Cerebellar cortex (tissue), 1 donor: ENCODE measurements at regions not wholly inside any gene's neighbourhood (a gene's known extent, or its start where the extent isn't known, plus 50 kb on each side); places are given as distances from the start of the nearest gene placed in this dataset.

Source experiments
- DNase-seq: peaks from one replicate; pipeline ENCODE4 v3.0.0-alpha.2; 2015; ENCODE audit warnings: low spot score

DNA sequence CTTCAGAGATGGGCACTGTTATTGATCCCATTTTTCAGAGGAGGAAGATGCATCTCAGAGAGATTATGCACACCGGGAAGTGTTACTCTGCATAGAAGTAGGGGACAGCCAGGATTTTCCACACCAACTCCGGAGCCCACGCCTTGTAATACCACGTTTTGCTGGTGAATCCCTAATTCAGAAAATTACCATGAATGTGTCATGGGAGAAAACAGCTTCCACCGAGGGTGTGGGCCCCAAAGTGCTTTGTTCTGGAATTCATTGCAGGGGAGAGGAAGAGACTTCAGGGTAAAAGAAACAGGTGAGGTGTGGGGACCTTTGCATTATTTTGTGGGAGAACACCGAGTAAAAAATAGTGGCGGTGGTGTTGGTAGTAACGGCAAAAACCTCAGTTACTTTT lies 1051.4 kb upstream of the RBFOX1 start:
- DNase-seq, result no peak

DNA sequence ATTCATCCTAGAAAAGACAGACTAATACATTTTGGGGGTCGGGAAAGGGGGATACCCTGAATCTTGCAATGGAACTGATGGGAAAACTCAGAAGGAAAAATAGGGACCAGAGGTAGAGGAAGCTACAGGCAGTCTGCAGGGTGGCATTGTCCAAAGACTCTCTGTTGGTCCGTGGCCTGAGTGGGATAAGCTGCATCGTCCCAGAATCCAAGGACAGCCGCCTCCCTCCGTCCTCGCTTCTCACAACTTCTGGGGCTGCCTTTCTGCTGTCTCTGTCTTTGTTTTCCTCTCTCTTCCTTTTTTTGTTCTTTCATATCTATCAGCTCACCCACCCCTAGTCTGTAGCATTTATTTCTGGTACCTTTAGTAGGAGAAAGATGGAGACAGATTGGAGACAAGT lies 1052.6 kb upstream of the RBFOX1 start:
- DNase-seq, result no peak

DNA sequence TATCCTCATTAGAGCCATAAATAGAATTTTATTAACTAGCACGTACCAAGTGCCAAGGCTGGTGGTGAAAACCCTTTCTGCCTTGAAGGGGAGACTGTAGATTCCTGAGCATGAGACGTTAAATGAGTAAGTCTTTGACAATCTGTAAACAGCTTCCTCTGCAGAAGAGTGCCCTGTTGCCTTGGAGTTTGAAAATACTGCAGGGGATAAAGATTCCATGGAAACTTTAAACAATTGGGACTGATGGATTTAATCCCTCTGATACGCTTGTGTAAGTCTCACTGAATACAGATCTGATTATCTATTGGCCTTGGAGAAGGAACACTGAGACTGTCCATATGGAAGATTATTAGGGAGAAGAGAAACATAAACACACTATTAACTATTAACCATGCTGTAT lies 1053.4 kb upstream of the RBFOX1 start:
- no peak for DNase-seq

DNA sequence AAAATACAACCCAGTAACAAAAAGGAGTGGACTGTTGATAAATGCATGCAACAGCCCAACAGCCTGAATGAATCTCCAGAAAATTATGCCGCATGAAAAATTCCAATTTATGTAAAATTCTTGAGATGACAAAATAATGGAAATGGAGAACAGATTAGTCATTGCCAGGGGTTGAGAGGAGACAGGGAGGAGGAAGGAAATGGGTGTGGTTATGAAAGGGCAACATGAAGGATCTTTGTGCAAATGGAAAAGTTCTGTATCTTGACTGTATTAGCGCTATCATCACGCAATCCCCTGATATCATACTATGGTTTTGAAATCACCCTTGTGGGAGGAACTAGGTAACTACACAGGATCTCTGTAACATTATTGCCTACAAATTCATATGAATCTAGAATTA lies 1058.3 kb upstream of the RBFOX1 start:
- no peak for DNase-seq

DNA sequence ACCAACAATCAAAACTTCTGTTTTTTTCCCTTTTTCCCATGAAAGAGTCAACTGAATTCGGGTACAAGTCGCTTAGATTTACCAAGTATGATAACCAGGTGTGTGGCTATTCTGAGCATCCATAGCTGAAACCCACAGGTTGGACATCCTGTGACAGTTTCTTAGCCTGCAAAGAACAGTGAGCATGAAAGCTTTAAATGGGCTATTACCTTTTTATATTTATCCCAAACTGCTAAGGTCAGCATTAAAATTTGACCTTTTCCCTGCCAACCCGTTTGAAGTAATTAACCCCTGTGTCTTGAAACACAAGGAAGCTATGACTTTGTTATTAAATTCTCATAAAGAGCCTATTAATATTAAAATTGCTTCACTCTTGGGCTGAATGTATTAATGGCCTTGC lies 1065.0 kb upstream of the RBFOX1 start:
- DNase-seq, result no peak

DNA sequence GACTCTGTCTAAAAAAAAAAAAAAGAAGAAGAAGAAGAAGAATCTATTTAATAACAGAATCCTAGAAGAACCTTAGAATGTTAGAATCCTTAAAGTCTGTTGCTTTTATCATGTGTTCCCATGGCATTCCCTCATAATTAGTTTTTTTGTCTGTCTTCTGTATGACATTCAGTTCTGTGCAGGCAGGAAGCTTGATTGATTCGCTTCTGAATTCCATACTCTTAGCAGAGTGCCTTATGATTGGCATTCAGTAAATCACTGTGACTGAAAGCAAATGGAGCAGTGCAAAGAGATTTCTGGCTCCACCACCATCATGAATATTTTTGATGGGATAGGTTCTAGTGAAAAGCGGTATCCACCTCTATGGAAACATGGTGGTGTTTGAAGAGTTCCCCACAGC lies 1065.9 kb upstream of the RBFOX1 start:
- DNase-seq, result no peak

DNA sequence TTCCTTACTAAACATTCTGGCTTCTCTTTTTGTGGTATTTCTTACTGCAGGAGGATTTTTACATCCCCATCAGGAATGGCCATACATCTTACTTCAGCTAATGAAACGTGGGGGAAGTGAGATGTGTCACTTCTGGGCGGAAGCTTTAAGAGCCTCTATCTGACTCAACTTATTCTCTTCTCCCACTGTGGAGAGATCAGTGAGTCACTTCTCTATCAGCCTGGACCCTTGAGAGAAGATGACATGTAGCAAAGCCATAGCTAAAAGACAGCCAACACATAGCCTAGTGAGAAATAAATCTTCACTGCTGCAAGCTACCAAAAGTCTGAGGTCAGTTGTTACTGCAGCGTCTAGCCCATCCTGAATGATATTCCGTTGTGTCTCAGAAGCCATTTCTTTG lies 1066.7 kb upstream of the RBFOX1 start:
- no peak for DNase-seq

DNA sequence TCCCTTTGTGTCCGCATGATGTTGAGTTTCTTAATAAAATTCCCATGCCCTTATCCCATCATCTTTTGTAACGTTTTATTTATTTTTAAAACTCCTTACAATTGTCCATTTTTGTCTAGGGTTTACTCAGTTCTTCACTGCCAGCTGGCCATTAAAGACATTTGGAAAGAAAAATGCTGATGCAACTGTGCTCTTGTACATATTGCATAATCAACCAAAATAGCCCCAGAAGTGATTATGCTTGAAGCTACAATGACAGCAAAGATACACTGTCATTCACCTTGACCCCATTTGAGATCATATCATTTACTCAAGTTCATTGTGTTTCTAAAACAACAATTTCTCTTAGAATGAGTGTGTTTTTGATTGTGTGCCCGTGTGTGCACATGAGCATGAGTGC lies 1074.6 kb upstream of the RBFOX1 start:
- DNase-seq, result peak; percentile 66

DNA sequence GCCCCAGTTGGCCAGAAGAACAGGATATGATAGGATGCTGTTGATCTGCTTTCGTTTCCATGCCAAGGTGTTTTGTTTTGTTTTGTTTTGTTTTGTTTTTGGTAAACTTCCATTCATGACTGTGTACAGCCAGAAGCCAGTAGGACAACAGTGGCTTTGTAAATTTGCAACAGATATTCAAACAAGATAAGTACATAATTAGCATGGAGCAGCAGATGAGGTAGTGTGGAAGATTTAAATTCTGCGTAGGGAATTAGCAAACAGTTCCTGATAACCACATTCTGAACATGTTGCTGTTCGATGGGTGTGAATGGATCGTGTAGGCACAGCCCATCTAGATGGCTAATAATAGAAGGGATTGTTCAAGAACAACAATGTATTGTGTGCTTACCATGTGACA lies 1080.1 kb upstream of the RBFOX1 start:
- no peak for DNase-seq

DNA sequence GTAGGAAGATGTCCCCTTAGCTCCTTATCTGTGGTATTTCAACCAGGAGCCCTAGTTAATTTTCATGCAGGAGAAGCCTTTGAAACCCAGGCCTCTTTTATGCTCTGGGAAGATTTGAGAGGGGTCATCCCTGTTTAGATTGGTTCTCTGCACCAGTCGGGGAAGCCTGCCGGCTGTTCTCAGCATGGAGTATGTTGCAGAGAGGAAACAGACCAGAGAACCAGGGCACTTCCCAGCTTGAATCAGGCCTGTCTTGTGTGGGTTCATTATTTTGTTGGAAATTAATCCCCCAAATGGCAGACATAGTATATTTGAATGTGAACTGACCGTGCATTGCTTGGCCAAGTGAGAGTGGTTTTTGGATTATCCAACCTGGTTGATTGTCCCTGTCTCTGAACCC lies 1082.1 kb upstream of the RBFOX1 start:
- peak; percentile 96 for DNase-seq

DNA sequence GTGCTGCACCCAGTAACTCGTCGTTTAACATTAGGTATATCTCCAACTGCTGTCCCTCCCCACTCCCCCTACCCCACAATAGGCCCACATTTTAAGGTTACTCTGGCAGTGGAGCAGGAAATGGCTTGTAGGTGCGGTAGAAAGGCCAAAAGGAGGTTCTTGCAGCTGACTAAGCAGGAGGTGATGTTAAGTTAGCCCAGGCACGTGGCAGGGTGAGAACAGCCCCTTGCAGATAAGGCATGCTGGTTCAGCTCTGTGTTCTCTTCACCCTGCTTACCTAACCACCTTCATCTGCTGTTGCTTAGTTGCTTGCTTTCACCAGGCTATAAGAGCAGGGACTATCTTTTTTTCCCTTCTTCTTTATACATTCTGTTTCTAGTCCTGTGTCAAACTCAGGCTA lies 1082.8 kb upstream of the RBFOX1 start:
- DNase-seq, result peak; percentile 24

DNA sequence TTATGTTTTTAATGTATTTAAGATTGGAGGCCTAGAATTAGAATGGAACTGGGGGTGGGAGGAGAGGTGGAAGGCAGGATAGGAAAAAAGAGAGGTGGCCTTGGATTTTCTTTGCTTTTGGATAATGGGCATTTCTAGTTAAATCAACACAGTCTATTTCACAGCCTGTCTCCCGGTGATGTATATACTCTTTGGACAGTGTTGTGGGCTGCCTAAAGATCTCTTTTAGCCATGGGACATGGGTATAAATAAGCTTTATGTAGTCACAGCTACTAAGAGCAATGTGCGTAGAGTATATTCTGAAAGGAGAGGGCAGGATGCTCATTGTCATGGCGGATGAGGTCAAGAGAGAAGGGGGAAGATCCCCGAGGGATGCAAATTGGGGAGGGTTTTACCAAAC lies 1084.4 kb upstream of the RBFOX1 start:
- DNase-seq, result no peak

DNA sequence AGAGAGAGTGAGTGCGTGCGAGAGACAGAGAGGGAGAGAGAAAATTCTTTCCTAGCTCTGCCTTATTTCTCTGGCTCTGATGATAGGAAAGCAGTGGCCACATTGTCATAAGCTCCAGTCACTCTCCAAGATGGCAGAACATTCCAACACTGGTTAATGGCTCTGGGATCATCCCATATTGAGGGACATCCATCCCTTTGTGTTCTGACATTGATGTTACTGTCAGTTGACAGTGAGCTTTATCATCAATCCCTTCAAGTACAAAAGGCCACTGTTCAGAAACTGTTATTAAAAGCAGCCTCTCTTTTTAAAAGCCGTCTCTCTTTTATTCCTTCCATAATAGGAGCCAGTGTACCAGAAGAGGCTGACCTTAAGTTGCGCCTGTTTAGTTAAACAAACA lies 1084.9 kb upstream of the RBFOX1 start:
- no peak for DNase-seq

DNA sequence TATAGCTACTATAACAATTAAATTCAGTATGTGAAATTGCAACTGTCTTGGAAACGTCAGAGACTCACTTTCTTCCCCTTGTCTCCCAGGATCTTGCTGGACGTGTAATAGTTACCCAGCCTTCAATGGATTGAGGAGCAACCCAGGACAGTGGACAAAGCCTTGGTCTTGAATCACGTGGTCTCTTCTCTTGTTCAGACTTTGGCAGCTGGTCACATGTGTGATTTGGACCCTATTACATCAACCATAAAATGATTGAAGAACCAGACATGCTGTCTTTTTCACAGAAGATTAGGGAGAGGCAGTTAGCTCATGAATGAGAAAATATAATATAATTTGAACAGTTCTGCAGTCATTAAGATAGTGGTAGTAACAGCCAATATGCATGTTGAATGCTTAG lies 1085.5 kb upstream of the RBFOX1 start:
- no peak for DNase-seq

DNA sequence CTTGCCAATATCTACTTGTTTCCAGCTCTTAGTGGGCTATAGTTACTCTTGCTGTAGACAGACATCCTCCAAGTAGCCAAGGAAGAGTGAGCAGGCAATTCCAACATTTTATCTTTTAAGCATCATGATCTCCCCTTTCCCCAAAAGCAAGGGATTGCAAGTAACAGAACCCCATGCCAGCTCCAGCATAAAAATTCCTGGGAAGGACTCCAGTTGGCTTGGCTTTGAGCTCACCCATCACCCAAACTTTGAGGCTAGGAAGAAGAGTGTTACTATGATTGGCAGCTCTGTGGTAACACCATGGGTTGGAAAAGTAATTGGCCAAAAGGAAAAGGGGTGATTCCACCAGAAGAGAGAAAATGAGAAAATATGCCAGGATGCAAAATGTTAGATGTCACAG lies 1086.4 kb upstream of the RBFOX1 start:
- no peak for DNase-seq

DNA sequence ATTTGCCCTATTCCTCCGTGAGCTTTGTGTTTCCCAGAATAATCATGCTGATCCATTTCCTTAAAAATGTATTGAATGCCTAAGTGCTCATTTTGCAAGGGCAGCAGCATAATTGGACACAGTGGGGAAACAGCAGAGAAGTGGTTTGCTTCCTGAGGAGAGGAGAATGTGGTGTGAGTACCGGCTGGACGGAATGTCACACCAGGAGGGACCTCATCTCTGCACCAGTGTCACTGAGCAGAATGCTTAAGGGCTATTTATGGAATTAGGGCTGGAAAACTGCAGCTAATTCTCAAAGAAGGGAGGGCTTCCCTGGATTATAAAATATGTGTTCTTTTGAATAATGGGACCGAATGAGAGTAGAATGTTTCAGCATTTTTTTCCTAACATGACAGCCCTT lies 1100.6 kb upstream of the RBFOX1 start:
- peak; percentile 85 for DNase-seq

DNA sequence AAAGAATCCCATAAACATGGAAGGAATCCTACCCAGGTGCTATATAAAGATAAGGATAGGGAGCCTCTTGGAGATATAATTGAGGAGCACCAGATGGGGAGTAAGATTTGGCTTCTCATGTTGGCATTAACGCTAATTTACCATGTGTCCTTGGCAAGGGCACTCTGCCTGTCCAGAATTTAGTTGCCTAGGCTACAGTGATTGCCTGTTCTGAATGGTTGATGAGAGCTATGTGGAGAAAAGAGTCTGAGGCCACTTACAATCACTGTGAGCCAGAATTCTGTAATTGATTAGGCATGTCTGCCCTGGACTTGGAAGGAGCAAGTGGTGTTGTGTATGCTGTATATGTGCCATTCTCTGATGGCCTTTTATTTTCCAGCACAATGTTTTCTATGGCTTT lies 1101.2 kb upstream of the RBFOX1 start:
- DNase-seq, result peak; percentile 92

DNA sequence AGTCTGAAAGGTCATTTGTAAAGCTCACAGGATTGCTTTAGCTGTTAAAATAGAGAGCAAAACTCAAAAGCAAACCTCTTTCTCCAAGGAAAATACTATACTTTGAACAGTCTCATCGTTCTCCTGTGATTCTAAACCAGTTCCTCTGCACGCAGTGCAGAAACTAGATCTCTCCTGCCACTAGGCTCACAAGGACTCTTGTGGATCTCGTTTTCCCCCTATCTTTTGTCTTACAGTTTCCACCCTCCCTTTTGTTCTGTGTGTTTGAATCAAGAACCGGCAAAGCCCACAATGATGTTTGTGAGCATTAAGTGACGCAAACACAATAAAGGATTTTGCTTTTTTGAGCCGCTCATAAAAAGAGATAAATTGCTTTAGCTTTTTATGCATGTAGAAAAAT lies 1103.5 kb upstream of the RBFOX1 start:
- DNase-seq, result no peak

DNA sequence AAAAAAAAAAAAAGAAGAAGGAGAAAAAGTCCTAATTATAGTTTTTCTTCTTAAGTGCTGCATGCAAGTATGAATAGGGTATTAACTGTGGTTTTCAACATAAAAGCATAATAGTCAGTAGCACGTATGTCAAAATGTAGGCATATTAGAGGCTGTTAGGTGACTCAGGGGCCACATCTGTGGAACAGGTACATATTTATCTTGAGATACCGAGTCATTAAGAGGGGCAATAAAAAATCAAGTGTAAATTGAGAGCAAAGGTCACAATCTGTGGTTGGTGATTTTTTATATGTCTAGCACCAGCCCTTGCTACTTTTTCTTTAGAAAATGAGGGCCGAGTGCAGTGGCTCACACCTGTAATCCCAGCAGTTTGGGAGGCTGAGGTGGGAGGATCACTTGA lies 1113.8 kb upstream of the RBFOX1 start:
- DNase-seq, result no peak

DNA sequence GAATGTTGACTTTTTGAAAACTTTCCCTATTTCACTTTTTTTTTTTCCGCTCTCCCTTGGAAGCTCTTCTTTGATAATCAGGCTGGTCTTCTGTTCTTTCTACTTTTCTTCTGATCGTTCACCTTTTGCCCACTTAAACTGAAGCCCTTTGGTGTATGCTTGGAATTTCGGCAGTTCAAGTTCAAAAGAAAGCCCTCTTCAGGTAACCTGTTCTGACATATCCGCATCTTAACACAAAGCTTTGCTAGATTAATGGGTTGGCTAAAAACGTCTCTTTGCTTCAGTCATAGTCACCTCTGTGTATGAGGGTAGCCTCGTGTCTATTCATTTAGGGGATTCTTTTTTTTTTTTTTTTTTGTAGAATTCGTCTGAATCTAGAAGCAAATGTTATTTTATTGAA lies 1115.8 kb upstream of the RBFOX1 start:
- no peak for DNase-seq

DNA sequence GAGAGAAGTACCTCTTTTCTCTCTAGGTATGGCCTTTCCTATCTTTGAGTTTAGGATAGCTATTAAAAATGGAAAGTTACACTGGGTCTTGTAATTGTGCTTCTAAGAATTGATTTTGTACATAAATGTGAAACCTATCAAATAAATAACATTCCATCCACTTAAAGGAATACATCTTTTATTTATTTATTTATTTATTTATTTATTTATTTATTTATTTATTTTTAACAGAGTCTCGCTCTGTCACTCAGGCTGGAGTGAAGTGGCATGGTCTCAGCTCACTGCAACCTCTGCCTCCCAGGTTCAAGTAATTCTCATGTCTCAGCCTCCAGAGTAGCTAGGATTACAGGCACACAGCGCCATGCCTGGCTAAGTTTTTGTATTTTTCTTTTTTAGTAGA lies 1114.0 kb upstream of the EEF2KMT start:
- DNase-seq, result no peak

DNA sequence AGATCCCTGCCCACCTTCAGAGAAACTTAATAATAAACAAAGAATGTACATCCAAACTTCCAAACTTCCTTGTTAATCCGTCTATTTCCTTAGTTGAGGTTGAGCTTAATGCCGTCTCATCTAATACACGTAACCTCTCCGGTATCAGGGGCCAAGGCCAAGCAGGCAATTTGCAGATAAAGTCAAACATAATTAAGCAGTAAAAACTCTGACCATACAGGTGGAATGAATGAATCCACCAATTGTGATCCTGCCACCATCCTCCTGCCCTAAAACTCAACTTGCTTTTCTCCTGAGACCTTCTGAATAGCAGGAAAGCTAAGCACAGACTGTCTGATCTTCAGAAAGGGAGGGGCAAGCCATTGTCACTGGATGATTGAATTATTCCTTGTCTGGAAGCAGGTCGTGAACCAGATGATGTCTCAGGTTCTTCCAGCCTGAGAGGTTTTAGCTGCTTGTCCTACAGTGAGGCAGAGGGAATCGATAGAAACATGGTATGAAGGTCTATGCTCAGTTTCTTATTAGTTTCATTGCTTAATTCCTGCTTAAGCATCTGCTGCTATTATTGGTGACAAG lies 1111.8 kb upstream of the EEF2KMT start:
- no peak for DNase-seq

DNA sequence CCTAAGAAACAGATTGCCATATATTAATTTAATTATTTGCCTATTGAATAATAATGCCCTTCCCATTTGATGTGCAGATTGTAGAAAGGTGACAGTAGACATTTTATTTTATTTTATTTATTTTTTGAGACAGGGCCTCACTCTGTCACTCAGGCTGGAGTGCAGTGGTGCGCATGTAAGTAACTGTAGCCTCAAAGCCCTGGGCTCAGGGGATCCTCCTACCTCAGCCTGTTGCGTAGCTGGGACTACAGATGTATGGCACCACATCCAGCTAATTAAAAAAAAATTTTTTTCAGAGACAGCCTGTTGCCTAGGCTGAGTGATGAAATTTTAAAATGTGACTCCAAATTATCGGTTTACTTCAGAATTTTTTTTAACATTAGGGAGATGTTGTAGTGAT lies 1110.0 kb upstream of the EEF2KMT start:
- DNase-seq, result no peak

DNA sequence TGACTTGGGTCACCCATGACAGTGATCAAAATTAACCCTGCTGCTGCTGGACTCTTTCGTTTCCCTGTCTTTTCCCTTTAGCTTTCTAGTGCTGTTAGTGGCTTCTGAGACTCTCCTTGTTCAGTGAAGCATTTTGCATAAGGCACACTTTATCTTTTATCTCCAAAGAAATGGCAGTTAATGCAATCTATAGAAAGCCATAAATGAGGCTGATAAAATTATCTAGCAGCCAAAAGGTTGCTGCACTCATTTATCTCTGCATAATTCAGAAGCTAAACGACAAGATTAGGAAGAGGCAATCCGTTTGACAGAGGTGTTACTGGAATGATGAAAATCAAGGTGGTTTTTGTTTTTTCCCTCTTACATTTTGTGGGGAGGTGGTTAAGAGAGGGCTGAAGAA lies 1109.5 kb upstream of the EEF2KMT start:
- no peak for DNase-seq

DNA sequence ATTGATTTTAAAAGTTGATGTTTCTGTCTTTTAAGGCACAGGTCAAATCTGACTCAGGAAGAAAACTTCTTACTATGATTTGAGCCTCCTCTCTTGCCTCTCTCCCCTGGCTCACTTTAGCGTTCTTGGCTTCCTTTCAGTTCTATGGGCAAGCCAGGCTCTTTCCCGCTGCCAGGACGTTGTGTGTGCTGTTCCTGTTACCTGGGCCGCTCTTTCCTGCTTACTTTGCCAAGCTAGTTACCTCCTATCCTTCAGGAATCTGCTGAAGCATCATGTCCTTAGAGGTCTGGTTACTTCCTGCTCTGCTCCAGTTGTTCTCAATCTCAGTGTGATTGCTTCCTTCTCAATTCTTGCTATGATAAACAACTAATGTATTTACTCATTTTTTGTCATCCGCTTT lies 1108.5 kb upstream of the EEF2KMT start:
- peak; percentile 95 for DNase-seq
